ENCODE measurements at regions not wholly inside any gene's neighbourhood (a gene's known extent, or its start where the extent isn't known, plus 50 kb on each side); places are given as distances from the start of the nearest gene placed in this dataset.

- Mint-ChIP-seq H3K27ac (no peak overlapping the region), H3K4me1 (no peaks in the 10 kb centered on the region), H3K36me3 (ENCODE audit: low read depth) (no peaks in the 10 kb centered on the region; the same call in 2 of the 3 replicates), H3K9me3 (peaks cover 2% of the 10 kb centered on the region; the same call in 1 of the 3 replicates), H3K27me3 (ENCODE audit: insufficient read depth, low read depth, poor library complexity) (peaks cover 5% of the 10 kb centered on the region), H3K4me3 (no peak overlapping the region)
- TF ChIP-seq REST (IDR thresholded peaks at IDR 0.05; ENCODE audit: unreplicated experiment) (no peak), ZNF331 (CRISPR knock-in tag; IDR thresholded peaks at IDR 0.05; ENCODE audit: low read depth) (no peak), EZH2phosphoT487 (IDR thresholded peaks at IDR 0.05; ENCODE audit: unreplicated experiment) (no peak), ZNF462 (CRISPR knock-in tag; IDR thresholded peaks at IDR 0.05) (no peak), NANOG (IDR thresholded peaks at IDR 0.05; ENCODE audit: borderline replicate concordance) (no peak), ZNF114 (CRISPR knock-in tag; IDR thresholded peaks at IDR 0.05) (no peak), CTCF (conservative IDR thresholded peaks at IDR 0.05; ENCODE audit: low read depth in 2 of 2) (no peak), JUNB (IDR thresholded peaks at IDR 0.05; ENCODE audit: unreplicated experiment) (no peak), EZH2 (IDR thresholded peaks at IDR 0.05; ENCODE audit: low read depth, unreplicated experiment) (no peak), POLR2AphosphoS5 (IDR thresholded peaks at IDR 0.05; ENCODE audit: low read depth) (no peak), STAT1 (IDR thresholded peaks at IDR 0.05; ENCODE audit: unreplicated experiment) (no peak), ETS1 (IDR thresholded peaks at IDR 0.05) (no peak), CREB1 (CRISPR knock-in tag; IDR thresholded peaks at IDR 0.05; ENCODE audit: low read depth) (no peak)
- ATAC-seq = no peak
- H3K4me1 ChIP-seq (ENCODE audit: insufficient read depth) = no peaks in the 10 kb centered on the region
- no peaks in the 10 kb centered on the region for H3K36me3 ChIP-seq (ENCODE audit: insufficient read depth)
- no peak overlapping the region for H3K4me3 ChIP-seq
- no peak for DNase-seq (ENCODE audit: low spot score)
- H3K9me2 ChIP-seq (ENCODE audit: insufficient read depth) = peaks cover 10% of the 10 kb centered on the region; the same call in 1 of the 2 replicates
- H3K27me3 ChIP-seq (ENCODE audit: insufficient read depth) = no peaks in the 10 kb centered on the region
- H3K27ac ChIP-seq (ENCODE audit: low read depth) = no peak overlapping the region
- no peak overlapping the region for H2AFZ ChIP-seq
- no peak overlapping the region for H3K4me2 ChIP-seq
- no peaks in the 10 kb centered on the region for H4K20me1 ChIP-seq (replicated peaks; ENCODE audit: insufficient read depth)
- H3F3A ChIP-seq (replicated peaks; ENCODE audit: low read depth) = no peaks in the 10 kb centered on the region
- H3K79me2 ChIP-seq (replicated peaks; ENCODE audit: insufficient read depth) = no peaks in the 10 kb centered on the region
Observed at GRCh38 chr12:22879203-22879602, 254.2 kb downstream of the ETNK1 start.

All from GM23338 (cell line).